ENCODE measurements at regions not wholly inside any gene's neighbourhood (a gene's known extent, or its start where the extent isn't known, plus 50 kb on each side); places are given as distances from the start of the nearest gene placed in this dataset.
A peak's percentile ranks its signal among the peaks of the same experiment; 100 is the strongest.

GRCh38 chr2:122515731-122516290 is 760.4 kb downstream of the TSN start:
- no peak overlapping the region for H3K4me3 ChIP-seq (ENCODE audit: control insufficient read depth, low read depth, low read length)
- TF ChIP-seq CTCF (conservative IDR thresholded peaks at IDR 0.05; ENCODE audit: control insufficient read depth, insufficient read depth, low read depth, low read length), result no peak
- DNase-seq (ENCODE audit: low read depth), result no peak

- TF ChIP-seq CTCF (conservative IDR thresholded peaks at IDR 0.05; ENCODE audit: control insufficient read depth, insufficient read depth, low read depth, low read length), result no peak
- H3K4me3 ChIP-seq (ENCODE audit: control insufficient read depth, low read depth, low read length), result no peak overlapping the region
- DNase-seq (ENCODE audit: low read depth), result no peak
These were observed 761.3 kb downstream of the TSN start for GRCh38 chr2:122516775-122517174.

GRCh38 chr2:122519366-122519765 is 763.9 kb downstream of the TSN start:
- DNase-seq (ENCODE audit: low read depth), result peak; percentile 14
- no peak overlapping the region for H3K4me3 ChIP-seq (ENCODE audit: control insufficient read depth, low read depth, low read length)
- TF ChIP-seq CTCF (conservative IDR thresholded peaks at IDR 0.05; ENCODE audit: control insufficient read depth, insufficient read depth, low read depth, low read length), result peak; percentile 16

GRCh38 chr2:122519821-122520611 is 764.6 kb downstream of the TSN start:
- no peak for DNase-seq (ENCODE audit: low read depth)
- TF ChIP-seq CTCF (conservative IDR thresholded peaks at IDR 0.05; ENCODE audit: control insufficient read depth, insufficient read depth, low read depth, low read length), result no peak
- H3K4me3 ChIP-seq (ENCODE audit: control insufficient read depth, low read depth, low read length), result no peak overlapping the region

- H3K4me3 ChIP-seq (ENCODE audit: control insufficient read depth, low read depth, low read length), result no peak overlapping the region
- no peak for TF ChIP-seq CTCF (conservative IDR thresholded peaks at IDR 0.05; ENCODE audit: control insufficient read depth, insufficient read depth, low read depth, low read length)
- no peak for DNase-seq (ENCODE audit: low read depth)
These were observed 767.7 kb downstream of the TSN start for GRCh38 chr2:122523143-122523542.

- no peak overlapping the region for H3K4me3 ChIP-seq (ENCODE audit: control insufficient read depth, low read depth, low read length)
- TF ChIP-seq CTCF (conservative IDR thresholded peaks at IDR 0.05; ENCODE audit: control insufficient read depth, insufficient read depth, low read depth, low read length), result no peak
- DNase-seq (ENCODE audit: low read depth), result no peak
These were observed 768.5 kb downstream of the TSN start for GRCh38 chr2:122523981-122524380.

Data from fibroblast of mammary gland (primary cell).